CD4-positive, alpha-beta T cell treated with Interferon alpha-2 for 1 hour (primary cell): ENCODE measurements at regions not wholly inside any gene's neighbourhood (a gene's known extent, or its start where the extent isn't known, plus 50 kb on each side); places are given as distances from the start of the nearest gene placed in this dataset.

Source experiments
- DNase-seq, 2 donors: peaks; one replicate each; pipeline ENCODE4 v3.0.0-alpha.2; 2020 to 2022

DNA sequence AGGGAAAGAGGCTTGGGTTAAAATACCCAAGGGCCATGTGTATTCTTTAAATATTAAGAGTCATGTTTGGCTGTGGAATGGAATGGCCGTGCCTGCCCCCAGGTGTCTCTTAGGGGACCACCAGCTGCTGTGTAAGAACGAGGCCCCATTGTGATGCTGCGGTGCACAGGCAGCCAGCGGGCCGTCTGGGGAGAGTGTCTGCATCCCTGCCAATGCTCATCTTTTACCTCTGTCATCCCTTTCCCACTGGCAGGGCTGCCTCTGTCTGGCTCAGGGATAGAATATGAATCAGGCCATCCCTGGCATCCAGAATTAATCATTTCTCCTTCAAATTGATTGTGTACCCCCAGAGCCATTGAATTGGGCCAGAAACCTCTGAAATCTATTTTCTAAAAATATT, 137.8 kb upstream of the GALNT17 start:
- no peak for DNase-seq

- no peak for DNase-seq
Measured at GRCh38 chr7:70997261-70997660, 134.7 kb upstream of the GALNT17 start.

DNA sequence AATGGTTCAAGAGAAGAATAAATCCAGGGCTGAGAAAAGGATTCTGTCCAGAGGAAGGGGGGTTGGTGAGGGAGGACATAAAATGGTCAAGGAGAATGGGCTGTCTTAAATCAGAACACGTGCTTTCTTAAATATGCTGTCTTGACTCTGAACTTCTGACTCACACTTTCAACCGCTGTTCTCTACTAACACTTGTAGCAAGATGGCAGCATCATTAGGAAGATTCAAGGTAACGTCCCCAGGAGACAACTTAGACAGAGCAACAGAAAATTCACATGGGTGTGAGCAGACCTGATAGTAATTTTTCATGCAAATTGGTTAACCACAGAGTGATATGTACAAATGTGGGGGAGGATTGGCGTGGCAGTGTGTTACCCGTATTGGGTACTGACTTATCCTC, 126.8 kb upstream of the GALNT17 start:
- no peak for DNase-seq

GRCh38 chr7:71009636-71010035, 122.3 kb upstream of the GALNT17 start:
- no peak for DNase-seq

DNA sequence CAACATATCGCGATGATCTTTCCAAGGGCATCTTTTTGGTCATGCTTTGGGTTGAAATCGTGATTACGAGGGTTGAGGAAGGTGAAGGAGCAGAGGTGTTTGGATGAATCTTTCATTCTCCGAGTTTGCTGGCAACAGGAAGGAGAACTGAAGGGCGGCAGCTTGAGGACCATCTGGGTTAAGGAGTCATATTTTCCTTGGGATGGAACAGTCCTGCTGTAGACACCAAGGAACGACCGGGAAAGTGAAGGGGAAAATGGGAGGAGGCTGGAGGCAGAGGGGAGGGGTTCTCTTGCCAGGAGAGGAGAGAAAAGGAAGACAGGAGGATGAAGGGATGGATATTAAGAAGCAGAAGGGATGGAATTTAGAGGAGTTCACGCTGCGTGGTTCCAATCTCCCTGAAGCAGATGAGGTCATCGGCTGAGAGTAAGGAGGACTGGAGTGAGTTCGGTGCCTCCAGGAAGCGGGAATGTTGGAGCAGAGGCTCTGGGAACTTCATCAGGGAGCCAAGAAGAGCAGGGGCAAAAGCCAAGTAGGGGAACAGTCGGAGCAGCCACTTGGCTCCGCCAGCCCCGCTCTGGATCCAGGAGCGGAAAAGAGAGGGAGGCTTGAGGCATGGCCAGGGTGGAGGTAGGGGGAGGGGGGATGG, 116.6 kb upstream of the GALNT17 start:
- no peak for DNase-seq

GRCh38 chr7:71016401-71016800, 115.5 kb upstream of the GALNT17 start:
- DNase-seq, result no peak

DNA sequence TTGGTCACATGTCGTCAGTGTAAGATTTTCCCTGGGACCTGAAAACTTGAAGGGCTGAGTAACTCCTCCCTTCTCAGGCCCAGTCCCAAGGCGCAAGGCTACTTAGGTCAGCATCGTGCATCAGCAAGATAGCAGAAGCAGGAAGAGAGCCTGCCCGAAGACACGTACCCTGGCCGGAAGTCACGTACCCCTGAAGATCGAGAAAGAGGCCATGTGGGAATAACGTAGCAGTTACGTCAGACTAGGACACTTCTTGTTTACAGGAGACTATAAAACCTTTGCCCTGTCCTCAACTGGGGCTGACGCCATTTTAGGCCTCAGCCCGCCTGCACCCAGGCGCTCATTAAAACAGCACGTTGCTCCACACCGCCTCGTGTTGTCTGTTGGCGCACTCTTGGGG, 114.3 kb upstream of the GALNT17 start:
- no peak for DNase-seq

DNA sequence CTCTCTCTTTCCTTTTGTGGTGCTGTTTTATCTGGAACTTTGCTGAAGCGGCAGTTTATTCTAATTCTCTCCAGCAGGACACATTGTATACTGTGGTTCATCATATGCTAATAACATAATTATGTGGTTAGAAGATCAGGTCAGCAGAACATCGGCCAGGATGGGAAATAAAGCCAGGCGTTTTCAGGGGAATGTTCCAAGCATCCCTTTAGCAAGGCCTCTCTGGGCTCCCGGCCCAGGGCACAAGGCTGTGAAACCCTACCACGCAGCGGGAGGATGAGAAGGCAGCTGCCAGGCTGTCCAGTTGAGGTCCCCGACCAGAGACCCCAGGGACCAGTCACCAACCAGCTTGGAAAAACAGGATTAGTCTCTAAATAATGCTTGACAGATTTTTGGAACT, 112.2 kb upstream of the GALNT17 start:
- DNase-seq, result no peak

DNA sequence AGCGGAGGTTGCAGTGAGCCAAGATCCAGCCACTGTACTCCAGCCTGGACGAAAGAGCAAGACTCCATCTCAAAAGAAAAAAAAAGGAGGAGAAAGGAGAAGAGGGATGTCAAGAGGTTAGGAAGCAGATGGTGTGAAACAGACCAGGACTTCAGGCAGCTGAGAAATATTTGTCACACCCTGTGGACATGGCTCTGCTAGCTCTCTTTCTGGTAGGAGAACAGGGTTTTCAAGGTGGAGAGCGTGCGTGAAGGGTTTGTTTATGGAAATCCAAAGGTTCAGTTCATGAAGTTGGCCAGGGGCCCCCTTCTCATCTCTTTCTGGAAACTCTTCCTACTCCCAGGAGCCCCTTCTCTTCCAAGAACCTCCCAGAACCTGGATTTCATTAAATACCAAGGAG, 110.8 kb upstream of the GALNT17 start:
- no peak for DNase-seq

DNA sequence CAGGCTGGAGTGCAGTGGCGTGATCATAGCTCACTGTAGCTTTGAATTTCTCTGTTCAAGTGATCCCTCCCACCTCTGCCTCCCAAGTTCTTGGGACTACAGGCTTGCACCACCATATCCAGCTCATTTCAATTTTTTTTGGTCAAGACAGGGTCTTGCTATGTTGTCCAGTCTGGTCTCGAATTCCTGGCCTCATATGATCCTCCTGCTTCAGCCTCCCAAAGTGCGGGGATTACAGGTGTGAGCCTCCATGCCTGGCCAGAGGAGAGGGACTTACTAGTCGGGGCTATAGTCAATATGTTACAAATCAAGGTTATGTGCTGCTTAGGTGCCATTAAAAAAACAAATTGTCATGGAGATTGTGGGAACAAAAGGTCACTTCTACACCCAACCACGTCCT, 105.3 kb upstream of the GALNT17 start:
- no peak for DNase-seq

GRCh38 chr7:71034243-71034642, 97.7 kb upstream of the GALNT17 start:
- DNase-seq, result no peak

DNA sequence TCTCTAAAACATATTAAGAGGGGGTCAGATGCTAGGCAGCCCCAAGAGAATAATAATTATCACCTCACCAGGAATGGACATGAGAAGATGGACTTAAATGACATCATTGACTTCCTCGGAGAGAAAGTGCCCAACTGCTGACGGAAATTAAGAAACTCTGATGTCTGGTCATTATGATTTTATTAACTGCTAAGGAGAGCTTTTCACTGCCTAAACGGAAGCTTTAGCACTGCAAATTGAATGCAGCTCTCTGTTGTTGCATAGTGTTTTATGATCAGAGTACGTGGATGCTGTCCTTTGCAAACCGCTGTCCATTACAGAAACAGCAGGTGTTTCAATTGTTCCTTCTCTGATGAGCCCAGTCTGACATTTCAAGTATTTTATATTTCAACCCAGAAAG, 89.4 kb upstream of the GALNT17 start:
- no peak for DNase-seq

DNA sequence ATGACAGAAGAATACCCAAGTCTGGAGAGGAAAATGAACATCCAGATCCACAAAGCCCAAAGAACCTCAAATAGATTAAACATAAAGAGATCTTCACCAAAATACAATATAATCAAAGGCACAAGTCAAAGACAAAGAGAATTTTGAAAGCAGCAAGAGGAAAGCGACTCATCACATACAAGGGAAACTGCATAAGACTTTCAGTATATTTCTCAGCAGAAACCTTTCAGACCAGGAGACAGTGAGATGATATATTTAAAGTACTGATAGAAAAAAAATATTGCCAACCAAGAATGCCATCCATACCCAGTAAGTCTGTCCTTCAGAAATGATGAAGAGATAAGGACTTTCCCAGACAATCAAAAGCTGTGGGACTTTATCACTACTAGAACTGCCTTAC, 81.5 kb upstream of the GALNT17 start:
- no peak for DNase-seq

DNA sequence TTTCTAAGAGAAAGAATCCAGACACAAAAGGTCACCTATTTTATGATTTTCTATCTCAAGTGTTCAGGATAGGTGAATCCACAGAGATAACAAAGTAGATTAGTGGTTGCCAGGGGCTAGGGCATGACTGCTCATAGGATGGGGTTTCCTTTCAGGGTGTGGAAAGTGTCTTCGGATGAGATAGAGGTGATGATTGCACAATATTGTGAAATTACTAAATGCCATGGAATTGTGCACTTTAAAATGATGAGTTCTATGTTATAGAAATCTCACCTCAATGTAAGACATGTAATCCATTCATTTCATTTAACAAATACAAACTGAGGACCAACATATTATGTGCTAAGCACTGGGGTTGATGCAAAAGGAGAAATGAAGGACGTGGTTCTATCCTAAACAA, 76.4 kb upstream of the GALNT17 start:
- no peak for DNase-seq

DNA sequence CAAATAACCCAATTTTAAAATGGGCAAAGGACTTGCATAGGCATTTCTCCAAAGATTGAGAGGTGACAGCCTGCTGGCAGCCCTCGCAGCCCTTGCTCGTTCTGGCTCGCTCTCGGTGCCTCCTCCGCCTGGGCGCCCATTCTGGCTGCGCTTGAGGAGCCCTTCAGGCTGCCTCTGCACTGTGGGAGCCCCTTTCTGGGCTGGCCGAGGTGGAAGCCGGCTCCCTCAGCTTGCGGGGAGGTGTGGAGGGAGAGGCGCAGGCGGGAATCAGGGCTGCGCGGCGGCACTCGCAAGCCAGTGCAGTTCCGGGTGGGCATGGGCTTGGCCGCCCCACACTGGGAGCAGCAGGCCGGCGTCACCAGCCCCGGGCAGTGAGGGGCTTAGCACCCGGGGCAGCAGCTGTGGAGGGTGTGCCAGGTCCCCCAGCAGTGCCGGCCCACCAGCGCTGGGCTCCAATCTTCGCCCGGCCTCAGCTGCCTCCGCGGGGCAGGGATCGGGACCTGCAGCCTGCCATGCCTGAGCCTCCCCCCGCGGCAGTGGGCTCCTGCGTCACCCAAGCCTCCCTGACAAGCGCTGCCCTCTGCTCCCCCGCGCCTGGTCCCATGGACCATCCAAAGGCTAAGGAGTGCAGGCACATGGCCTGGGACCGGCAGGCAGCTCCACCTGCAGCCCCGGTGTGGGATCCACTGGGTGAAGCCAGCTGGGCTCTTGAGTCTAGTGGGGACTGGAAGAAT, 54.0 kb upstream of the GALNT17 start:
- DNase-seq, result no peak
